GM21723 (cell line): ENCODE measurements at regions not wholly inside any gene's neighbourhood (a gene's known extent, or its start where the extent isn't known, plus 50 kb on each side); places are given as distances from the start of the nearest gene placed in this dataset.

Source experiments
- ATAC-seq: cut with Tn5 transposase; IDR thresholded peaks from one replicate; pipeline ENCODE4 v1.9.1; 2021; ENCODE audit warnings: mild to moderate bottlenecking, moderate library complexity; ENCODE audit not compliant: unreplicated experiment

GRCh38 chr11:76277298-76278175, 71.2 kb upstream of the WNT11 start:
- ATAC-seq = no peak

- ATAC-seq = no peak
Measured at GRCh38 chr11:76276781-76277155, 70.5 kb upstream of the WNT11 start.

- no peak for ATAC-seq
Measured at GRCh38 chr11:76276046-76276780, 69.9 kb upstream of the WNT11 start.

GRCh38 chr11:76275446-76275845, 69.1 kb upstream of the WNT11 start:
- ATAC-seq = no peak

- ATAC-seq = no peak
Measured at GRCh38 chr11:76271068-76271467, 64.8 kb upstream of the WNT11 start.

GRCh38 chr11:76270389-76270788, 64.1 kb upstream of the WNT11 start:
- no peak for ATAC-seq

- ATAC-seq = no peak
Measured at GRCh38 chr11:76269661-76270261, 63.5 kb upstream of the WNT11 start.

- ATAC-seq = no peak
Measured at GRCh38 chr11:76269247-76269646, 62.9 kb upstream of the WNT11 start.

- ATAC-seq = no peak
Measured at GRCh38 chr11:76268498-76268897, 62.2 kb upstream of the WNT11 start.

GRCh38 chr11:76267556-76267955, 61.3 kb upstream of the WNT11 start:
- ATAC-seq = no peak

GRCh38 chr11:76266286-76267100, 60.2 kb upstream of the WNT11 start:
- ATAC-seq = no peak

- ATAC-seq = no peak
Measured at GRCh38 chr11:76265771-76266241, 59.5 kb upstream of the WNT11 start.

GRCh38 chr11:76263657-76264056, 57.4 kb upstream of the WNT11 start:
- no peak for ATAC-seq

GRCh38 chr11:76263166-76263565, 56.9 kb upstream of the WNT11 start:
- no peak for ATAC-seq

GRCh38 chr11:76260296-76260925, 54.1 kb upstream of the WNT11 start:
- ATAC-seq = no peak

- ATAC-seq = no peak
Measured at GRCh38 chr11:76259299-76259908, 53.1 kb upstream of the WNT11 start.

- no peak for ATAC-seq
Measured at GRCh38 chr11:76257074-76257719, 50.9 kb upstream of the WNT11 start.

- ATAC-seq = no peak
Measured at GRCh38 chr11:76256448-76256847, 50.1 kb upstream of the WNT11 start.
